GM19467 (cell line): ENCODE measurements at regions not wholly inside any gene's neighbourhood (a gene's known extent, or its start where the extent isn't known, plus 50 kb on each side); places are given as distances from the start of the nearest gene placed in this dataset.

ENCODE experiments used
- ATAC-seq: cut with Tn5 transposase; IDR thresholded peaks from one replicate; pipeline ENCODE4 v1.9.1; 2021; ENCODE audit warnings: mild to moderate bottlenecking, moderate library complexity; ENCODE audit not compliant: unreplicated experiment

- ATAC-seq = no peak
Observed at GRCh38 chr21:24938573-24938972, 668.7 kb downstream of the MRPL39 start.

GRCh38 chr21:24935991-24936390 lies 671.3 kb downstream of the MRPL39 start:
- no peak for ATAC-seq

GRCh38 chr21:24910591-24910990 lies 696.7 kb downstream of the MRPL39 start:
- ATAC-seq = no peak

GRCh38 chr21:24903994-24904635 lies 703.2 kb downstream of the MRPL39 start:
- no peak for ATAC-seq

GRCh38 chr21:24899138-24899537 lies 708.1 kb downstream of the MRPL39 start:
- no peak for ATAC-seq

- ATAC-seq = no peak
Observed at GRCh38 chr21:24897883-24898282, 709.4 kb downstream of the MRPL39 start.

GRCh38 chr21:24896735-24897124 lies 710.6 kb downstream of the MRPL39 start:
- ATAC-seq = no peak

GRCh38 chr21:24895885-24896734 lies 711.2 kb downstream of the MRPL39 start:
- peak; percentile 74 for ATAC-seq

GRCh38 chr21:24894324-24894723 lies 713.0 kb downstream of the MRPL39 start:
- ATAC-seq = no peak

GRCh38 chr21:24890021-24890420 lies 717.3 kb downstream of the MRPL39 start:
- no peak for ATAC-seq

- no peak for ATAC-seq
Observed at GRCh38 chr21:24881506-24881905, 725.8 kb downstream of the MRPL39 start.

- no peak for ATAC-seq
Observed at GRCh38 chr21:24870633-24871032, 736.6 kb downstream of the MRPL39 start.

- no peak for ATAC-seq
Observed at GRCh38 chr21:24869862-24870261, 737.4 kb downstream of the MRPL39 start.

- no peak for ATAC-seq
Observed at GRCh38 chr21:24868117-24868516, 739.2 kb downstream of the MRPL39 start.

- ATAC-seq = no peak
Observed at GRCh38 chr21:24861471-24861870, 745.8 kb downstream of the MRPL39 start.

GRCh38 chr21:24856326-24856725 lies 751.0 kb downstream of the MRPL39 start:
- ATAC-seq = no peak

GRCh38 chr21:24852610-24853195 lies 754.6 kb downstream of the MRPL39 start:
- ATAC-seq = no peak

- ATAC-seq = no peak
Observed at GRCh38 chr21:24850121-24850520, 757.2 kb downstream of the MRPL39 start.

GRCh38 chr21:24844671-24845070 lies 762.6 kb downstream of the MRPL39 start:
- no peak for ATAC-seq

- no peak for ATAC-seq
Observed at GRCh38 chr21:24840287-24840686, 767.0 kb downstream of the MRPL39 start.

GRCh38 chr21:24832961-24833360 lies 774.3 kb downstream of the MRPL39 start:
- ATAC-seq = no peak

- no peak for ATAC-seq
Observed at GRCh38 chr21:24829397-24829796, 777.9 kb downstream of the MRPL39 start.
